ENCODE measurements at regions not wholly inside any gene's neighbourhood (a gene's known extent, or its start where the extent isn't known, plus 50 kb on each side); places are given as distances from the start of the nearest gene placed in this dataset.

DNA sequence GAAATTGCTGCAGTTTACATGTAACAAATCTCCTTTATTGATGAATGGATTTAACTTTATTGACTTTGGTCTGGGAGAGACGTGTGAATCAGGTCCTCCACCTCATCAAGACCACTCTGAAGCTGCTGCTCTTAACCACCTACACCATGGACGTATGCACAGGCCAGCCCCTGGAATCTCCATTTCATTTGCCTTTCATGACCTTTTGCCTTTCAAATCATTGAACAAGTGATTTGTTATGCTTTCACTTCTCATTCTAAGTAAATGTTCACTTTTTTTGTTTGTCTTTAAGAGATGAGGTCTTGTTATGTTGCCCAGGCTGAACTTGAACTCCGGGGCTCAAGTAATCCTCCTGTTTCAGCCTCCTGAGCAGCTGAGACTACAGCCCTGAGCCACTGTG is 240.0 kb upstream of the SERP2 start:
- no peak for TF ChIP-seq RNF2 (IDR thresholded peaks at IDR 0.05; ENCODE audit: borderline replicate concordance, low read depth, low read length, missing control alignments, poor library complexity, severe bottlenecking)
- TF ChIP-seq POLR2A (IDR thresholded peaks at IDR 0.05; ENCODE audit: control extremely low read depth in 1 of 2, low read depth in 2 of 2, low read length in 2 of 2) = no peak
- TF ChIP-seq CEBPB (IDR thresholded peaks at IDR 0.05; ENCODE audit: low read depth, low read length) = no peak
- TF ChIP-seq TAF1 (IDR thresholded peaks at IDR 0.05; ENCODE audit: low read depth, low read length) = no peak
- TF ChIP-seq, protein P1, sequence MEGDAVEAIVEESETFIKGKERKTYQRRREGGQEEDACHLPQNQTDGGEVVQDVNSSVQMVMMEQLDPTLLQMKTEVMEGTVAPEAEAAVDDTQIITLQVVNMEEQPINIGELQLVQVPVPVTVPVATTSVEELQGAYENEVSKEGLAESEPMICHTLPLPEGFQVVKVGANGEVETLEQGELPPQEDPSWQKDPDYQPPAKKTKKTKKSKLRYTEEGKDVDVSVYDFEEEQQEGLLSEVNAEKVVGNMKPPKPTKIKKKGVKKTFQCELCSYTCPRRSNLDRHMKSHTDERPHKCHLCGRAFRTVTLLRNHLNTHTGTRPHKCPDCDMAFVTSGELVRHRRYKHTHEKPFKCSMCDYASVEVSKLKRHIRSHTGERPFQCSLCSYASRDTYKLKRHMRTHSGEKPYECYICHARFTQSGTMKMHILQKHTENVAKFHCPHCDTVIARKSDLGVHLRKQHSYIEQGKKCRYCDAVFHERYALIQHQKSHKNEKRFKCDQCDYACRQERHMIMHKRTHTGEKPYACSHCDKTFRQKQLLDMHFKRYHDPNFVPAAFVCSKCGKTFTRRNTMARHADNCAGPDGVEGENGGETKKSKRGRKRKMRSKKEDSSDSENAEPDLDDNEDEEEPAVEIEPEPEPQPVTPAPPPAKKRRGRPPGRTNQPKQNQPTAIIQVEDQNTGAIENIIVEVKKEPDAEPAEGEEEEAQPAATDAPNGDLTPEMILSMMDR (IDR thresholded peaks at IDR 0.05; ENCODE audit: control extremely low read depth in 1 of 3, insufficient read depth in 1 of 3, low read depth in 1 of 3, low read length in 3 of 3) = no peak
- TF ChIP-seq, protein P2, sequence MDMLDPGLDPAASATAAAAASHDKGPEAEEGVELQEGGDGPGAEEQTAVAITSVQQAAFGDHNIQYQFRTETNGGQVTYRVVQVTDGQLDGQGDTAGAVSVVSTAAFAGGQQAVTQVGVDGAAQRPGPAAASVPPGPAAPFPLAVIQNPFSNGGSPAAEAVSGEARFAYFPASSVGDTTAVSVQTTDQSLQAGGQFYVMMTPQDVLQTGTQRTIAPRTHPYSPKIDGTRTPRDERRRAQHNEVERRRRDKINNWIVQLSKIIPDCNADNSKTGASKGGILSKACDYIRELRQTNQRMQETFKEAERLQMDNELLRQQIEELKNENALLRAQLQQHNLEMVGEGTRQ (IDR thresholded peaks at IDR 0.05; ENCODE audit: low read length) = no peak
